GM18873 (cell line): ENCODE measurements at regions not wholly inside any gene's neighbourhood (a gene's known extent, or its start where the extent isn't known, plus 50 kb on each side); places are given as distances from the start of the nearest gene placed in this dataset.

Experiments used
- ATAC-seq: cut with Tn5 transposase; IDR thresholded peaks from one replicate; pipeline ENCODE4 v1.9.1; 2021; ENCODE audit warnings: mild to moderate bottlenecking, moderate library complexity, moderate number of reproducible peaks; ENCODE audit not compliant: unreplicated experiment, low FRiP score

GRCh38 chr6:140082867-140083297 lies 708.4 kb upstream of the CITED2 start:
- ATAC-seq = no peak

- ATAC-seq = no peak
Observed at GRCh38 chr6:140079328-140079727, 704.9 kb upstream of the CITED2 start.

GRCh38 chr6:140078561-140079125 lies 704.2 kb upstream of the CITED2 start:
- no peak for ATAC-seq

GRCh38 chr6:140077827-140078560 lies 703.5 kb upstream of the CITED2 start:
- no peak for ATAC-seq

- ATAC-seq = no peak
Observed at GRCh38 chr6:140076105-140076504, 701.7 kb upstream of the CITED2 start.

- ATAC-seq = no peak
Observed at GRCh38 chr6:140073456-140073855, 699.0 kb upstream of the CITED2 start.

GRCh38 chr6:140071601-140072062 lies 697.2 kb upstream of the CITED2 start:
- no peak for ATAC-seq

- no peak for ATAC-seq
Observed at GRCh38 chr6:140070846-140071473, 696.5 kb upstream of the CITED2 start.

- no peak for ATAC-seq
Observed at GRCh38 chr6:140069576-140069975, 695.1 kb upstream of the CITED2 start.

- no peak for ATAC-seq
Observed at GRCh38 chr6:140068801-140069200, 694.4 kb upstream of the CITED2 start.

GRCh38 chr6:140064366-140064765 lies 689.9 kb upstream of the CITED2 start:
- no peak for ATAC-seq

GRCh38 chr6:140063021-140063399 lies 688.6 kb upstream of the CITED2 start:
- no peak for ATAC-seq

- ATAC-seq = no peak
Observed at GRCh38 chr6:140062043-140063020, 687.9 kb upstream of the CITED2 start.

- no peak for ATAC-seq
Observed at GRCh38 chr6:140061110-140062042, 686.9 kb upstream of the CITED2 start.

- no peak for ATAC-seq
Observed at GRCh38 chr6:140059947-140060346, 685.5 kb upstream of the CITED2 start.

GRCh38 chr6:140058863-140059262 lies 684.4 kb upstream of the CITED2 start:
- ATAC-seq = no peak

GRCh38 chr6:140052736-140053729 lies 678.6 kb upstream of the CITED2 start:
- ATAC-seq = no peak
